Activated CD8-positive, alpha-beta T cell treated with anti-CD3 and anti-CD28 coated beads for 36 hours (primary cell): ENCODE measurements at regions not wholly inside any gene's neighbourhood (a gene's known extent, or its start where the extent isn't known, plus 50 kb on each side); places are given as distances from the start of the nearest gene placed in this dataset.

ENCODE experiments used
- ATAC-seq: fragments of 200-7000 bp; cut with Tn5 transposase; one replicate; pipeline ENCODE4 v1.10.0; 2021; ENCODE audit warnings: mild to moderate bottlenecking, moderate library complexity
- CTCF ChIA-PET: fragments of 350-600 bp; sonication (Branson Sonifier 250); formaldehyde crosslinking; loops from one replicate; lab custom pipeline; 2021; ENCODE audit warnings: antibody characterized with exemption; lab: Charles Lee
- POLR2A ChIA-PET: fragments of 350-600 bp; sonication (Branson Sonifier 250); formaldehyde crosslinking; loops from one replicate; lab custom pipeline; 2021; ENCODE audit warnings: antibody characterized with exemption; lab: Charles Lee
- DNase-seq: peaks from one replicate; pipeline ENCODE4 v3.0.0-alpha.2; 2020
- H3K27ac Mint-ChIP-seq: one replicate; pipeline ENCODE4 v1.8.0; 2021; ENCODE audit warnings: mild to moderate bottlenecking, mixed read lengths
- H3K27me3 Mint-ChIP-seq: one replicate; pipeline ENCODE4 v1.8.0; 2021; ENCODE audit warnings: mixed read lengths
- H3K36me3 Mint-ChIP-seq: one replicate; pipeline ENCODE4 v1.8.0; 2021; ENCODE audit warnings: low read depth, mixed read lengths
- H3K4me1 Mint-ChIP-seq: one replicate; pipeline ENCODE4 v1.8.0; 2021; ENCODE audit warnings: low read depth, mixed read lengths
- H3K4me3 Mint-ChIP-seq: one replicate; pipeline ENCODE4 v1.8.0; 2021; ENCODE audit warnings: mild to moderate bottlenecking, moderate library complexity, mixed read lengths
- H3K9me3 Mint-ChIP-seq: one replicate; pipeline ENCODE4 v1.8.0; 2021; ENCODE audit warnings: mixed read lengths
- intact Hi-C: fragments of 100-400 bp; cut with micrococcal nuclease; formaldehyde crosslinking; loops from one replicate; pipeline ENCODE4 v1.10.0; 2022
- TF ChIP-seq, protein P1 (sequence below): fragments of 200-600 bp; IDR thresholded peaks from one replicate; pipeline ENCODE4 v1.8.0; 2022; ENCODE audit warnings: antibody characterized with exemption, mild to moderate bottlenecking

DNA sequence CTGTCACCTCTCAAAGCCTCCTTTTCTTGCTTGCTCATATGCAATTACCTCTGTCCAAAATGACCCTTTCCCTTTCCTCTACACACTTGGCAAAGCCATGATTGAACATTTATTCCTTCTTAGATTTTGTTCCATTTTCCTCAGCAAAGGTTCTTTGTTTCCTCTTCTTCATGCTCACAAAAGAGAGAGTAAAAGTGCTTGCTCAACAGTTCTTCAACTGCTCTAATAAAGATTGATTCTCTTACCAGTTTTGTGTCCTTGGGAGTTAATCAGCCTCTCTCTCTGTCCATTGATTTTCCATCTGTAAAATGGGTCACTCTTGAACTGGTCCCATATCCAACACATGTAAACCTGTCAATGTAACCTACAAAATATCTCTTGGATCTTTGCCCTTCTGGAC lies 186.4 kb downstream of the WNT5A start:
- POLR2A ChIA-PET, result no interaction called here
- intact Hi-C loops, result no loop called here

DNA sequence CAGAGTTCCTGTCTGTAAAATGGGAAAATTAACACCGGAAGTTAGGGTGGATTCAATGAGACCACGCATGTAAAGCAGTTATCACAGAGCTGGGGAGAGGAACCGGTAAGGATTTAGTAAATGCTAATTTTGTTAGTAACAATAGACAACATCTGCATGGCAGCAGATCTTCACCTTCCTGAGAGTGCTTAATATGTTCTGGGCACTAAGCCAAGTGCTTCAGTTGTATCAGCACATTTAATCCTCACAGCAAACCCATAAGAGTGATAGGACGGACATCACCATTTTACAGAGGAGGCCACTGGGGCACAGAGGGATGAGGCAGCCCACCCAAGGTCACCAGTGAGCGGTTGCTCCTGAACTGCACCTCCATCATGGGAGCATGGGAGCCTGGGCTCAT lies 189.4 kb downstream of the WNT5A start:
- CTCF ChIA-PET, result no interaction called here

More for the DNA sequence above, 186.4 kb downstream of the WNT5A start:
- Mint-ChIP-seq H3K36me3 (no peaks in the 10 kb centered on the region), H3K4me1 (no peaks in the 10 kb centered on the region), H3K9me3 (peaks cover 2% of the 10 kb centered on the region), H3K4me3 (no peak overlapping the region), H3K27me3 (no peaks in the 10 kb centered on the region), H3K27ac (no peak overlapping the region)
- CTCF ChIA-PET, result no interaction called here
- DNase-seq, result no peak
- TF ChIP-seq, protein P1, sequence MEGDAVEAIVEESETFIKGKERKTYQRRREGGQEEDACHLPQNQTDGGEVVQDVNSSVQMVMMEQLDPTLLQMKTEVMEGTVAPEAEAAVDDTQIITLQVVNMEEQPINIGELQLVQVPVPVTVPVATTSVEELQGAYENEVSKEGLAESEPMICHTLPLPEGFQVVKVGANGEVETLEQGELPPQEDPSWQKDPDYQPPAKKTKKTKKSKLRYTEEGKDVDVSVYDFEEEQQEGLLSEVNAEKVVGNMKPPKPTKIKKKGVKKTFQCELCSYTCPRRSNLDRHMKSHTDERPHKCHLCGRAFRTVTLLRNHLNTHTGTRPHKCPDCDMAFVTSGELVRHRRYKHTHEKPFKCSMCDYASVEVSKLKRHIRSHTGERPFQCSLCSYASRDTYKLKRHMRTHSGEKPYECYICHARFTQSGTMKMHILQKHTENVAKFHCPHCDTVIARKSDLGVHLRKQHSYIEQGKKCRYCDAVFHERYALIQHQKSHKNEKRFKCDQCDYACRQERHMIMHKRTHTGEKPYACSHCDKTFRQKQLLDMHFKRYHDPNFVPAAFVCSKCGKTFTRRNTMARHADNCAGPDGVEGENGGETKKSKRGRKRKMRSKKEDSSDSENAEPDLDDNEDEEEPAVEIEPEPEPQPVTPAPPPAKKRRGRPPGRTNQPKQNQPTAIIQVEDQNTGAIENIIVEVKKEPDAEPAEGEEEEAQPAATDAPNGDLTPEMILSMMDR, result no peak
- ATAC-seq, result no peak

DNA sequence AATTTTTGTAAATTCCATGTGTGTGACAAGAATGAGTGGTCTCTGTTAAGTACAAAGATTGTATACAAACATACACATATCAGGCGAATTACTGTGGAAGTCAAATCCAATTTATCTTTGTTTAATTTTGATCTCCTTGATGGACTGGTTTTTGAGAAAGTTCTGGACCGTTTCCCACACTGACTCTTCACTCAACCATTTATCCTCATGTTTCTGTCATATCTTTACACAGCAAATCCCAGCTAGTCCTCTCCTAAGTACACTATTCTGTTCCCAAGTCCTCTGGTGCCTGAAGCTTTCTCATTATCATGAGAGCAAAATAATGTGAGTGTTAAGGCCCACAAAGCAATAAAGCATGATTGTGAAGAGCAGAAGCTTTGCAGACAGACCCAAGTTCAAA lies 189.9 kb downstream of the WNT5A start:
- H3K9me3 Mint-ChIP-seq, result no peaks in the 10 kb centered on the region
- H3K27ac Mint-ChIP-seq, result no peak overlapping the region
- TF ChIP-seq, protein P1, result no peak
- no peaks in the 10 kb centered on the region for H3K4me1 Mint-ChIP-seq
- ChIA-PET CTCF (no interaction called here), POLR2A (no interaction called here)
- H3K36me3 Mint-ChIP-seq, result no peaks in the 10 kb centered on the region
- H3K27me3 Mint-ChIP-seq, result no peaks in the 10 kb centered on the region
- no peak for ATAC-seq
- no peak for DNase-seq
- no peak overlapping the region for H3K4me3 Mint-ChIP-seq
- intact Hi-C loops, result no loop called here

More for the DNA sequence above, 189.4 kb downstream of the WNT5A start:
- DNase-seq (no peak), ATAC-seq (no peak)
- intact Hi-C loops, result no loop called here
- POLR2A ChIA-PET, result no interaction called here
- H3K27ac Mint-ChIP-seq, result no peak overlapping the region
- no peaks in the 10 kb centered on the region for H3K9me3 Mint-ChIP-seq
- TF ChIP-seq, protein P1, result no peak
- H3K4me1 Mint-ChIP-seq, result no peaks in the 10 kb centered on the region
- no peaks in the 10 kb centered on the region for H3K27me3 Mint-ChIP-seq
- H3K4me3 Mint-ChIP-seq, result no peak overlapping the region
- H3K36me3 Mint-ChIP-seq, result no peaks in the 10 kb centered on the region

DNA sequence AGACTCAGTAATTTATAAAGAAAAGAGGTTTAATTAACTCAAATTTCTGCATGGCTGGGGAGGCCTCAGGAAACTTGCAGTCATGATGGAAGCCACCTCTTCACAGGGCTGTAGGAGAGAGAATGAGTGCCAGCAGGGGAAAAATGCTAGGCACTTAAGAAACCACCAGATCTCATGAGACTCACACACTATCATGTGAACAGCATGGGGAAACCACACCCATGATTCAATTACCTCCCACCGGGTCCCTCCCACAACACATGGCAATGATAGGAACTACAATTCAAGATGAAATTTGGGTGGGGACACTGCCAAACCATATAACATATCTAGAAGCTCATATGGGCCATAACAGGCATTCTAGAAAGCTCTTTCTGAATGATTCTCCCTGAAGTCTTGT lies 190.3 kb downstream of the WNT5A start:
- intact Hi-C loops, result no loop called here
- Mint-ChIP-seq H3K4me1 (no peaks in the 10 kb centered on the region), H3K27me3 (no peaks in the 10 kb centered on the region)

DNA sequence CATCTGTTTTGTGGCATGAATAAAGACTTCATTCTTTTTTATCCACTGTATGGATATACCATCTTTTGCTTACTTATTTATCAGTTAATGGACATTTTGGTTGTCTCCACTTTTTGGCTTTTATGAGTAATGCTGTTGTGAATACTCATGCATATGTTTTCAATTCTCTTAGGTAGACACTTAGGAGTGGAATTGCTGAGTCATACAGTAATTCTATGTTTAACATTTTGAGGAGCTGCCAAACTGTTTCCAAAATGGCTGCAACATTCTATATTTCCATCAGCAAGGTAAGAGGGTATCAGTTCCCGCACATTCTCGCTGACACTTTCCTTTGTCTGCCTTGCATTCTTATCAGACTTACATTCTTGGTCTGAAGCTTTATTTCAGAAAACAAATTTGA lies 191.1 kb downstream of the WNT5A start:
- DNase-seq (no peak), ATAC-seq (no peak)
- no peaks in the 10 kb centered on the region for H3K36me3 Mint-ChIP-seq
- ChIA-PET CTCF (no interaction called here), POLR2A (no interaction called here)
- no peaks in the 10 kb centered on the region for H3K4me1 Mint-ChIP-seq
- intact Hi-C loops, result no loop called here
- no peak overlapping the region for H3K27ac Mint-ChIP-seq
- H3K4me3 Mint-ChIP-seq, result no peak overlapping the region
- TF ChIP-seq, protein P1, result no peak
- no peaks in the 10 kb centered on the region for H3K27me3 Mint-ChIP-seq
- H3K9me3 Mint-ChIP-seq, result no peaks in the 10 kb centered on the region

More for the DNA sequence above, 190.3 kb downstream of the WNT5A start:
- H3K4me3 Mint-ChIP-seq, result no peak overlapping the region
- ChIA-PET POLR2A (no interaction called here), CTCF (no interaction called here)
- H3K9me3 Mint-ChIP-seq, result no peaks in the 10 kb centered on the region
- TF ChIP-seq, protein P1, result no peak
- H3K27ac Mint-ChIP-seq, result no peak overlapping the region
- no peak for DNase-seq
- no peak for ATAC-seq
- no peaks in the 10 kb centered on the region for H3K36me3 Mint-ChIP-seq
